ENCODE measurements at regions not wholly inside any gene's neighbourhood (a gene's known extent, or its start where the extent isn't known, plus 50 kb on each side); places are given as distances from the start of the nearest gene placed in this dataset.
"Not testable (repeated sequence)": the region's sequence is repeated elsewhere in the genome, so short reads cannot be mapped to it uniquely, and the experiment has no call there.

DNA sequence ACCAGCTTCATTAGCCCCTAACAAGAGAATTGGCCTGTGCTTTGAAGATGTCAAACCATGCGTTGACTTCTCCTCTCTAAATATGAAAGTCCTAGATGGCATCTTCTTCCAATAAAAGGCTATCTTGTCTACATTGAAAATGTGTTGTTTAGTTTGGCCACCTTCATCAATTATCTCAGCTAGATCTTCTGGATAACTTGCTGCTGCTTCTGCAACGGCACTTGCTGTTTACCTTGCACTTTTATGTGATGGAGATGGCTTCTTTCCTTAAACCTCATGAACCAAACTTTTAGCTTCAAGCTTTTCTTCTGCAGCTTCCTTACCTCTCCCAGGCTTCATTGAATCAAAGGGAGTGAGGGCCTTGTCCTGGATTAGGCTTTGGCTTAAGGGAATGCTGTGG lies 58.6 kb upstream of the CSNK1E start:
- DNase-seq (ENCODE audit: low spot score): not testable (repeated sequence)

DNA sequence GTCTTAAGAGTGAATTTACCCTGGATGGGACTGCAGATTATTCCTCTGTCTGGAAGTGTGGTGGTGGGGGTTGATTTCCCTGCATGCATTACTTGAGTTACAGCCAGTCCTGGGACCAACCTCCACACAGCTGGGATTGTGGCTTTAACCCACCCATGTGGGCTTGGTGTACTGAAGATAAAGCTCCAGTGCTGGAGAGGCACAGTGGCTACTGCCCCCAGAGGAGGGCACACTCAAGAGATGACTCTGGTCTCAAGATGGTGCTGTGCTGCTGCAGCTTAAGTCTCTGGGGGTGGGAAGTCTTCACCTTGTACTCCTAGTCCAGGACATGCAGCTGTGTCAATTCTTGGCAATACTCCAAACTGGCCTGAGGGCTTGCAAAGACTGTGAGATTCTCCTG lies 57.8 kb upstream of the CSNK1E start:
- DNase-seq (ENCODE audit: low spot score): peak; percentile 42

DNA sequence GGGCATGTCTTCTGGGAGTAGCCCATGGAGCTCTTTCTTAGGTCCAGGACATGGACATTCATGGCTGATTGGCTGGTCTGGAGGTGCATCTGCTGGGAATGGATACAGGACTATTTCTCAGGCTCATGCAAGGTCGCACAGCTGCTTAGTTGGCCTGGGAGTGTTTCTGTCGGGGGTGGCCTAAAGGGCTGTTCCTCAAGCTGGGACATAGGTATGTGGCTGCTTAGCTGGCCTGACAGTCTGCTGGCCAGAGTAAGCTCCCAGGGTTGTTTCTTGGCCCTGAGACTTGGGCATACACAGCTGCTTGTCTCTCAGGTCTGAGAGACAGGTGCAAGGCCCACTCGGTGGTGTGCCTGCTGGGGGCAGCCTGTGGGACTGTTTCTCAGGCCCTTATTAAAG lies 57.2 kb upstream of the CSNK1E start:
- peak; percentile 35 for DNase-seq (ENCODE audit: low spot score)

DNA sequence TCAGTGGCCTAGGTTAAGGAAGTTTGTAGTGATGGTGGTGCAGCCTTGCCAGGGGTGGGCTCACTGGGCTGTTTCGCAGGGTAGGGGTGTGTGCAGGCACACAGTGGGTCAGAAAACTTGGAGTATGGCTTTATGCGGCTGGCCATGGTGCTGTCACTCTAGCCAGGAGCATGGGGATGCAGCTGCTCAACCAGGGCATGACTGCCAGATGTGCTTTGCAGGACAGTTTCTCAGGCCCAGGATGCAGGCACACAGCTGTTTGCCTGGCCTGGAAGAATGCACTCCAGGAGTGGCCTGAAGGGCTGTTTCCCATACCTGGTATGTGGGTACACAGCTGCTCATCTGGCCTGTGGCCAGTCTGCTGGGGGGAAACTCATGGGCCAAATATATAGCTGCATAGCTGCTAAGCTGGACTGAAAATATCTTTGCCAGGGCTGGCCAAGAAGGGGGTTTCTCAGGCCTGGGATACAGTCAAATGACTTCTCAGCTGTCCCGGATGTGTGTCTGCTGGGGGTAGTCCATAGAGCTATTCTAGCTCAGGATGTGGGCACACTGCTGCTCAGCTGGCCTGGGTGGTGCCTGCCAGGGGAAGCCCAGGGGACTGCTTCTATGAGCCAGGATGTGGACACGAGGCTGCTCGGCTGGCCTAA lies 56.7 kb upstream of the CSNK1E start:
- DNase-seq (ENCODE audit: low spot score): peak; percentile 71

DNA sequence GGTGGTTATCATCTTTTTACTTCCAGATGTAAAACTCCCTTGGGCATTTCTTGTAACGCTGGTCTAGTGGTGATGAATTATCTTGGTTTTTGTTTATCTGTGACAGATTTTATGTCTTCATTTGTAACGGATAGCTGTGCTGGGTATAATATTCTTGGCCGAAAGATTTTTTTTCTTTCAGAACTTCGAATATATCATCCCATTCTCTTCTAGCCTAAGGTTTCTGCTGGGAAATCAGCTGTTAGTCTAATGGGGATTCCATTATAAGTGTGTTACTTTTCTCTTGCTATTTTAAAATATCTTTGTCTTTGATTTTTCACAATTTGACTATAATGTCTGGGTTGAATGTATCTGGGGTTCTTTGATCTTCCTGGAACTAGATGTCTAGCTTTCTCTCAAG lies 55.4 kb upstream of the CSNK1E start:
- not testable (repeated sequence) for DNase-seq (ENCODE audit: low spot score)

DNA sequence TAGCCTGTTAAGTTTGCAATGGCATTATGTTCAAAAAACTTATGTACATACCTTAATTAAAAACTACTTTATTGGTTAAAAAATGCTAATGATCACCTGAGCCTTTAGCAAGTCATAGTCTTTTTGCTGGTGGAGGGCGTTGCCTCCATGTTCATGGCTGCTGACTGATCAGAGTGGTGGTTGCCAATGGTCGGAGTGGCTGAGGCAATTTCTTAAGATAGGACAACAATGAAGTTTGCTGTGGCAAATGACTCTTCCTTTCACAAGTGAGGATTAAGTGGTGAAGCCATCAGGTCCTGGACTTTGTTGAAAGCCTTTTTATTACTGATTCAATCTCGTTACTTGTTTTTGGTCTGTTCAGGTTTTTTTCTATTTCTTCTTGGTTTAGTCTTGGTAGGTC lies 53.3 kb upstream of the CSNK1E start:
- DNase-seq (ENCODE audit: low spot score): not testable (repeated sequence)

DNA sequence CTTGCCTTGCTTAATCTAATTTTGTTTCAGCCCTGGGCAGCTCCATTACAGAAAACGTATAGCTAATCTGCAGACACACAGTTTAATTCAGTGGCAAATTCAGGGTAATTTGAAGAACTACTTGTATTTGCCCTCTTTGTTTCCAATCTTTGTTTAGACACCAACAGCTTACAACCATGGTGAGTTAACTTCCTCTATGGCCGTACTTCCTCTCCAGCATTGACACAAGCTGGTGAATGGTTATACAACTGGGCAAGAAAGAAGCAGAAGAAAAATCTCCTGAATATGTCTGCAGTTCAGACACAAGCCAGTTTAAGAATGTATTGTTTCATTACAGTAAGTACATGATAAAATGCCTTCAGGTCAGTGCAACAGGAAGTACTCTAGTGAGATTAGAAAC lies 51.9 kb upstream of the CSNK1E start:
- DNase-seq (ENCODE audit: low spot score): not testable (repeated sequence)
